Panc1 (cell line): ENCODE measurements at regions not wholly inside any gene's neighbourhood (a gene's known extent, or its start where the extent isn't known, plus 50 kb on each side); places are given as distances from the start of the nearest gene placed in this dataset.

Source experiments
- CTCF ChIP-seq: fragments of 450-650 bp; IDR thresholded peaks from 2 replicates; pipeline ENCODE4 v1.5.1; 2017; ENCODE audit warnings: mild to moderate bottlenecking
- POLR2AphosphoS5 ChIP-seq: IDR thresholded peaks from 2 replicates; pipeline ENCODE4 v1.6.1; 2012; ENCODE audit warnings: mild to moderate bottlenecking, low read depth, low read length, moderate library complexity
- REST ChIP-seq, 2 experiments: IDR thresholded peaks; 2 replicates each; pipeline ENCODE4 v1.6.1; 2011 to 2012; ENCODE audit warnings: low read depth in 2 of 2, control low read depth in 1 of 2, low read length in 1 of 2, mild to moderate bottlenecking in 1 of 2, moderate library complexity in 1 of 2; ENCODE audit not compliant: insufficient read depth in 1 of 2
- TCF7L2 ChIP-seq: IDR thresholded peaks from 2 replicates; pipeline ENCODE4 v1.6.1; 2011; ENCODE audit warnings: mild to moderate bottlenecking, low read depth, low read length, inconsistent platforms

- TF ChIP-seq POLR2AphosphoS5 (no peak), CTCF (no peak), TCF7L2 (no peak), REST (IDR thresholded peaks at IDR 0.05; ENCODE audit: insufficient read depth in 1 of 2, low read depth in 2 of 2, low read length in 1 of 2) (no peak)
These were observed 160.1 kb upstream of the TAS2R1 start for GRCh38 chr5:9790276-9790675.
